ENCODE measurements at regions not wholly inside any gene's neighbourhood (a gene's known extent, or its start where the extent isn't known, plus 50 kb on each side); places are given as distances from the start of the nearest gene placed in this dataset.
A peak's percentile ranks its signal among the peaks of the same experiment; 100 is the strongest.
"Not testable (repeated sequence)": the region's sequence is repeated elsewhere in the genome, so short reads cannot be mapped to it uniquely, and the experiment has no call there.

GRCh38 chr1:54474310-54475251, 68.4 kb upstream of the SSBP3 start:
- no peak for DNase-seq

- DNase-seq, result no peak
Observed at GRCh38 chr1:54471588-54471987, 65.4 kb upstream of the SSBP3 start.

- DNase-seq, result not testable (repeated sequence)
Observed at GRCh38 chr1:54469444-54469843, 63.2 kb upstream of the SSBP3 start.

GRCh38 chr1:54468288-54469084, 62.3 kb upstream of the SSBP3 start:
- DNase-seq, result not testable (repeated sequence)

GRCh38 chr1:54465351-54465811, 59.2 kb upstream of the SSBP3 start:
- DNase-seq, result no peak

- no peak for DNase-seq
Observed at GRCh38 chr1:54464477-54465146, 58.4 kb upstream of the SSBP3 start.

GRCh38 chr1:54464031-54464476, 57.9 kb upstream of the SSBP3 start:
- no peak for DNase-seq

GRCh38 chr1:54463259-54464030, 57.3 kb upstream of the SSBP3 start:
- DNase-seq, result no peak

- DNase-seq, result no peak
Observed at GRCh38 chr1:54462597-54463258, 56.5 kb upstream of the SSBP3 start.

- no peak for DNase-seq
Observed at GRCh38 chr1:54461731-54462596, 55.8 kb upstream of the SSBP3 start.

GRCh38 chr1:54460861-54461387, 54.7 kb upstream of the SSBP3 start:
- DNase-seq, result no peak

GRCh38 chr1:54460351-54460750, 54.2 kb upstream of the SSBP3 start:
- peak in 1 of 2 experiments; percentile 12 for DNase-seq

GRCh38 chr1:54459726-54460191, 53.6 kb upstream of the SSBP3 start:
- DNase-seq, result no peak

- no peak for DNase-seq
Observed at GRCh38 chr1:54459140-54459539, 52.9 kb upstream of the SSBP3 start.

- DNase-seq, result no peak
Observed at GRCh38 chr1:54456921-54457529, 50.8 kb upstream of the SSBP3 start.

- no peak for DNase-seq
Observed at GRCh38 chr1:54456361-54456760, 50.2 kb upstream of the SSBP3 start.
